ENCODE measurements at regions not wholly inside any gene's neighbourhood (a gene's known extent, or its start where the extent isn't known, plus 50 kb on each side); places are given as distances from the start of the nearest gene placed in this dataset.

GRCh38 chr10:63066606-63067005, 66.5 kb upstream of the NRBF2 start:
- ATAC-seq = no peak
- ChIA-PET CTCF (interaction anchor here (2.0 kb wide), 1 partner anchor 248 kb away, joined by 5 read pairs; no protein-coding TSS in a partner anchor), POLR2A (no interaction called here)
- no peaks in the 10 kb centered on the region for H3K36me3 Mint-ChIP-seq (ENCODE audit: low read depth)
- peaks cover 9% of the 10 kb centered on the region for H3K4me1 Mint-ChIP-seq (ENCODE audit: low read depth)
- no peaks in the 10 kb centered on the region for H3K9me3 Mint-ChIP-seq
- intact Hi-C loops (cut with micrococcal nuclease) = no loop called here
- H3K27ac Mint-ChIP-seq = no peak overlapping the region
- TF ChIP-seq CTCF (IDR thresholded peaks at IDR 0.05) = no peak
- DNase-seq = no peak
- H3K27me3 Mint-ChIP-seq = peaks cover 55% of the 10 kb centered on the region
- no peak overlapping the region for H3K4me3 Mint-ChIP-seq

GRCh38 chr10:63064706-63065105, 68.4 kb upstream of the NRBF2 start:
- ATAC-seq = no peak
- CTCF ChIA-PET = interaction anchor here (0.8 kb wide), 1 partner anchor 19 kb away, joined by 4 read pairs; no protein-coding TSS in a partner anchor
- POLR2A ChIA-PET = no interaction called here

GRCh38 chr10:63058236-63058635, 74.9 kb upstream of the NRBF2 start:
- TF ChIP-seq CTCF (IDR thresholded peaks at IDR 0.05) = no peak
- no peak overlapping the region for H3K27ac Mint-ChIP-seq
- peaks cover 15% of the 10 kb centered on the region for H3K27me3 Mint-ChIP-seq
- intact Hi-C loops (cut with micrococcal nuclease) = no loop called here
- ChIA-PET POLR2A (interaction anchor here (0.6 kb wide), 1 partner anchor 159 kb away, joined by 3 read pairs; no protein-coding TSS in a partner anchor), CTCF (interaction anchor here (0.6 kb wide), 1 partner anchor 228 kb away, joined by 4 read pairs; no protein-coding TSS in a partner anchor)
- no peaks in the 10 kb centered on the region for H3K36me3 Mint-ChIP-seq (ENCODE audit: low read depth)
- no peak for DNase-seq
- H3K4me1 Mint-ChIP-seq (ENCODE audit: low read depth) = peaks cover 4% of the 10 kb centered on the region
- H3K4me3 Mint-ChIP-seq = no peak overlapping the region
- H3K9me3 Mint-ChIP-seq = no peaks in the 10 kb centered on the region
- ATAC-seq = no peak

More at GRCh38 chr10:63064706-63065105, 68.4 kb upstream of the NRBF2 start:
- H3K4me3 Mint-ChIP-seq = no peak overlapping the region
- H3K36me3 Mint-ChIP-seq (ENCODE audit: low read depth) = no peaks in the 10 kb centered on the region
- peaks cover 47% of the 10 kb centered on the region for H3K27me3 Mint-ChIP-seq
- DNase-seq = no peak
- peaks cover 9% of the 10 kb centered on the region for H3K4me1 Mint-ChIP-seq (ENCODE audit: low read depth)
- intact Hi-C loops (cut with micrococcal nuclease) = no loop called here
- no peak for TF ChIP-seq CTCF (IDR thresholded peaks at IDR 0.05)
- H3K9me3 Mint-ChIP-seq = no peaks in the 10 kb centered on the region
- no peak overlapping the region for H3K27ac Mint-ChIP-seq

- H3K27ac Mint-ChIP-seq = no peak overlapping the region
- ChIA-PET POLR2A (no interaction called here), CTCF (no interaction called here)
- no peak for ATAC-seq
- DNase-seq = no peak
- no peak overlapping the region for H3K4me3 Mint-ChIP-seq
- H3K4me1 Mint-ChIP-seq (ENCODE audit: low read depth) = peaks cover 4% of the 10 kb centered on the region
- H3K9me3 Mint-ChIP-seq = no peaks in the 10 kb centered on the region
- peaks cover 12% of the 10 kb centered on the region for H3K27me3 Mint-ChIP-seq
- no peak for TF ChIP-seq CTCF (IDR thresholded peaks at IDR 0.05)
- no peaks in the 10 kb centered on the region for H3K36me3 Mint-ChIP-seq (ENCODE audit: low read depth)
- intact Hi-C loops (cut with micrococcal nuclease) = no loop called here
Observed at GRCh38 chr10:63057509-63057908, 75.6 kb upstream of the NRBF2 start.

GRCh38 chr10:63055705-63056104, 77.4 kb upstream of the NRBF2 start:
- CTCF ChIA-PET = no interaction called here
- ATAC-seq = peak; percentile 24

More at GRCh38 chr10:63055705-63056104, 77.4 kb upstream of the NRBF2 start:
- Mint-ChIP-seq H3K36me3 (ENCODE audit: low read depth) (no peaks in the 10 kb centered on the region), H3K9me3 (no peaks in the 10 kb centered on the region), H3K27ac (no peak overlapping the region), H3K4me1 (ENCODE audit: low read depth) (peaks cover 4% of the 10 kb centered on the region), H3K27me3 (peaks cover 13% of the 10 kb centered on the region), H3K4me3 (no peak overlapping the region)
- POLR2A ChIA-PET = no interaction called here
- TF ChIP-seq CTCF (IDR thresholded peaks at IDR 0.05) = no peak
- intact Hi-C loops (cut with micrococcal nuclease) = no loop called here
- no peak for DNase-seq

All from activated CD8-positive, alpha-beta T cell treated with anti-CD3 and anti-CD28 coated beads for 36 hours (primary cell).